ENCODE measurements at regions not wholly inside any gene's neighbourhood (a gene's known extent, or its start where the extent isn't known, plus 50 kb on each side); places are given as distances from the start of the nearest gene placed in this dataset.

DNA sequence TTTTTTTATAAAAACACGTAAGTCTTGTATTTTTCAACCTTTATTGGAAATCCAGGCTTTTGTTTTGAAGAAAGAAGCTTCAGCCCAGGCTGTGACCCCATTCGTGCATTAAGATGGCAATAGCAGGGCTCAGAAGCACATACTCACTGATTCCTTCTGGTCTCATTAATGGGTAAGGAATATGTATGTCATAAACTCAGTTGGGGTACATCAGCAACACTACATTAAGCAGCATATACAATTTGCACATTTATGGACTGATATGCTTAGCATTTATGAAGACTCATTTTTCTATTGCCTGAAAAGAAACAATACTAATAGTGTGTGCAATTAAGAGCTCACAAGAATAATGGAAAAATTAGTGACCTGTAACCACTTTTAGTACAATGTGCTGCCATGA is 945.4 kb upstream of the PRMT6 start:
- H3K27me3 ChIP-seq (ENCODE audit: control insufficient read depth in 2 of 2, insufficient read depth in 2 of 2, low read length in 2 of 2): no peaks in the 10 kb centered on the region
- intact Hi-C loops (cut with micrococcal nuclease): no loop called here
- no peak overlapping the region for H3K27ac ChIP-seq (ENCODE audit: insufficient read depth, low read depth, low read length)
- H3K79me2 ChIP-seq (ENCODE audit: control insufficient read depth, insufficient read depth, low read length): no peaks in the 10 kb centered on the region
- CTCF ChIA-PET: no interaction called here
- no peak for FAIRE-seq
- no peaks in the 10 kb centered on the region for H3K4me1 ChIP-seq (ENCODE audit: control insufficient read depth, extremely low read depth, insufficient read depth, low read length)
- H3K4me3 ChIP-seq (replicated peaks in 1 of 3; ENCODE audit: insufficient read depth in 1 of 3, low read depth in 1 of 3, low read length in 3 of 3): no peak overlapping the region
- no peaks in the 10 kb centered on the region for H3K36me3 ChIP-seq (ENCODE audit: control insufficient read depth in 2 of 2, extremely low read depth in 1 of 2, insufficient read depth in 2 of 2, low read length in 2 of 2)
- no peaks in the 10 kb centered on the region for H4K20me1 ChIP-seq (replicated peaks; ENCODE audit: control insufficient read depth, extremely low read depth, insufficient read depth, low read length)
- no peak overlapping the region for H2AFZ ChIP-seq (ENCODE audit: low read depth, low read length)
- TF ChIP-seq POLR2AphosphoS5 (IDR thresholded peaks at IDR 0.05; ENCODE audit: insufficient read depth, low read depth, low read length): no peak
- TF ChIP-seq, protein P1, sequence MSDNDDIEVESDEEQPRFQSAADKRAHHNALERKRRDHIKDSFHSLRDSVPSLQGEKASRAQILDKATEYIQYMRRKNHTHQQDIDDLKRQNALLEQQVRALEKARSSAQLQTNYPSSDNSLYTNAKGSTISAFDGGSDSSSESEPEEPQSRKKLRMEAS (IDR thresholded peaks at IDR 0.05; ENCODE audit: insufficient read depth, insufficient read length): no peak
- no peak for TF ChIP-seq GATA2 (IDR thresholded peaks at IDR 0.05; ENCODE audit: insufficient read depth, insufficient read length, low read depth, low read length)
- TF ChIP-seq FOS (IDR thresholded peaks at IDR 0.05; ENCODE audit: borderline replicate concordance, insufficient read depth, low read length): no peak
- no peak for TF ChIP-seq MYC (IDR thresholded peaks at IDR 0.05; ENCODE audit: low read depth, low read length)
- no peak for TF ChIP-seq POLR2A (IDR thresholded peaks at IDR 0.05; ENCODE audit: low read depth, low read length)
- TF ChIP-seq, protein P2, sequence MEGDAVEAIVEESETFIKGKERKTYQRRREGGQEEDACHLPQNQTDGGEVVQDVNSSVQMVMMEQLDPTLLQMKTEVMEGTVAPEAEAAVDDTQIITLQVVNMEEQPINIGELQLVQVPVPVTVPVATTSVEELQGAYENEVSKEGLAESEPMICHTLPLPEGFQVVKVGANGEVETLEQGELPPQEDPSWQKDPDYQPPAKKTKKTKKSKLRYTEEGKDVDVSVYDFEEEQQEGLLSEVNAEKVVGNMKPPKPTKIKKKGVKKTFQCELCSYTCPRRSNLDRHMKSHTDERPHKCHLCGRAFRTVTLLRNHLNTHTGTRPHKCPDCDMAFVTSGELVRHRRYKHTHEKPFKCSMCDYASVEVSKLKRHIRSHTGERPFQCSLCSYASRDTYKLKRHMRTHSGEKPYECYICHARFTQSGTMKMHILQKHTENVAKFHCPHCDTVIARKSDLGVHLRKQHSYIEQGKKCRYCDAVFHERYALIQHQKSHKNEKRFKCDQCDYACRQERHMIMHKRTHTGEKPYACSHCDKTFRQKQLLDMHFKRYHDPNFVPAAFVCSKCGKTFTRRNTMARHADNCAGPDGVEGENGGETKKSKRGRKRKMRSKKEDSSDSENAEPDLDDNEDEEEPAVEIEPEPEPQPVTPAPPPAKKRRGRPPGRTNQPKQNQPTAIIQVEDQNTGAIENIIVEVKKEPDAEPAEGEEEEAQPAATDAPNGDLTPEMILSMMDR (IDR thresholded peaks at IDR 0.05; ENCODE audit: extremely low read depth in 1 of 2, insufficient read depth in 1 of 2, low read depth in 1 of 2, low read length in 2 of 2): no peak
- no peak overlapping the region for H3K9ac ChIP-seq (replicated peaks; ENCODE audit: extremely low read depth, insufficient read depth, low read length)
- peaks cover 3% of the 10 kb centered on the region for H3K9me3 ChIP-seq (replicated peaks; ENCODE audit: control insufficient read depth, insufficient read depth, low read length)
- POLR2A ChIA-PET: no interaction called here
- no peaks in the 10 kb centered on the region for H3K9me1 ChIP-seq (replicated peaks; ENCODE audit: control insufficient read depth, extremely low read depth, insufficient read depth, low read length)
- no TSS peak for BruUV-seq (replicated peaks)
- no peak overlapping the region for H3K4me2 ChIP-seq (ENCODE audit: insufficient read depth, low read length)
- dilution Hi-C loops (cut with MboI; ENCODE audit: extremely low pct_ligation_motif_present, low sequenced_read_pairs): no loop called here
- no peak for DNase-seq (ENCODE audit: low read depth, low spot score)

DNA sequence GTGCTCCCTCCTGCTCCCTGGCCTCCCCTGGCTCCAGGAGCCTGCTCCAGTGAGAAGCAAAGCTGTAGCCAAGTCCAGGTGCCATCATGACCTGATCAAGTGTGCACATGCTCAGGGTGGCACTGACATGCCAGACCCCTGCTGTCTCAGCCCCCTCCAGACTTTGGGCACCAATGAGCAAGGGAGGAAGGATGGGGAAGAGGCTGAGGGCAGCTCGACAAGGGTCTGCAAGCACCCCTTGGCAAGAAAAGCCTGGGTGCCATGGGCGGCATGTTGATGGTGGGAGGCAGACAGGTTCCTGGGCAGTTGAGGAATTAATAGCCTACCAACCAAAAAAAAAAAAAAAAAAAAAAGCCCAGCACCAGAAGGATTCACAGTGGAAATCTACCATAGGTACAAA is 942.6 kb upstream of the PRMT6 start:
- no peak overlapping the region for H2AFZ ChIP-seq (ENCODE audit: low read depth, low read length)
- no peaks in the 10 kb centered on the region for H3K27me3 ChIP-seq (ENCODE audit: control insufficient read depth in 2 of 2, insufficient read depth in 2 of 2, low read length in 2 of 2)
- H3K4me2 ChIP-seq (ENCODE audit: insufficient read depth, low read length): no peak overlapping the region
- peaks cover 3% of the 10 kb centered on the region for H3K9me3 ChIP-seq (replicated peaks; ENCODE audit: control insufficient read depth, insufficient read depth, low read length)
- H3K4me1 ChIP-seq (ENCODE audit: control insufficient read depth, extremely low read depth, insufficient read depth, low read length): no peaks in the 10 kb centered on the region
- TF ChIP-seq, protein P1 (IDR thresholded peaks at IDR 0.05; ENCODE audit: insufficient read depth, insufficient read length): no peak
- no peak for TF ChIP-seq GATA2 (IDR thresholded peaks at IDR 0.05; ENCODE audit: insufficient read depth, insufficient read length, low read depth, low read length)
- no peak for TF ChIP-seq EZH2 (IDR thresholded peaks at IDR 0.05; ENCODE audit: borderline replicate concordance, low read depth, low read length, severe bottlenecking)
- no peak for TF ChIP-seq FOS (IDR thresholded peaks at IDR 0.05; ENCODE audit: borderline replicate concordance, insufficient read depth, low read length)
- TF ChIP-seq POLR2AphosphoS5 (IDR thresholded peaks at IDR 0.05; ENCODE audit: insufficient read depth, low read depth, low read length): no peak
- no peak for TF ChIP-seq JUN (IDR thresholded peaks at IDR 0.05; ENCODE audit: borderline replicate concordance, insufficient read depth, insufficient read length, low read depth)
- no peak for TF ChIP-seq MYC (IDR thresholded peaks at IDR 0.05; ENCODE audit: low read depth, low read length)
- TF ChIP-seq POLR2A (IDR thresholded peaks at IDR 0.05; ENCODE audit: low read depth, low read length): no peak
- TF ChIP-seq, protein P2 (IDR thresholded peaks at IDR 0.05; ENCODE audit: extremely low read depth in 1 of 2, insufficient read depth in 1 of 2, low read depth in 1 of 2, low read length in 2 of 2): no peak
- no peak overlapping the region for H3K9ac ChIP-seq (replicated peaks; ENCODE audit: extremely low read depth, insufficient read depth, low read length)
- BruUV-seq (replicated peaks): no TSS peak
- H3K79me2 ChIP-seq (ENCODE audit: control insufficient read depth, insufficient read depth, low read length): no peaks in the 10 kb centered on the region
- intact Hi-C loops (cut with micrococcal nuclease): no loop called here
- ChIA-PET POLR2A (no interaction called here), CTCF (no interaction called here)
- dilution Hi-C loops (cut with MboI; ENCODE audit: extremely low pct_ligation_motif_present, low sequenced_read_pairs): no loop called here
- DNase-seq (ENCODE audit: low read depth, low spot score): no peak
- FAIRE-seq: no peak
- H3K9me1 ChIP-seq (replicated peaks; ENCODE audit: control insufficient read depth, extremely low read depth, insufficient read depth, low read length): no peaks in the 10 kb centered on the region
- no peaks in the 10 kb centered on the region for H3K36me3 ChIP-seq (ENCODE audit: control insufficient read depth in 2 of 2, extremely low read depth in 1 of 2, insufficient read depth in 2 of 2, low read length in 2 of 2)
- no peaks in the 10 kb centered on the region for H4K20me1 ChIP-seq (replicated peaks; ENCODE audit: control insufficient read depth, extremely low read depth, insufficient read depth, low read length)
- H3K27ac ChIP-seq (ENCODE audit: insufficient read depth, low read depth, low read length): no peak overlapping the region
- no peak overlapping the region for H3K4me3 ChIP-seq (replicated peaks in 1 of 3; ENCODE audit: insufficient read depth in 1 of 3, low read depth in 1 of 3, low read length in 3 of 3)

All from endothelial cell of umbilical vein (primary cell).